ENCODE measurements at regions not wholly inside any gene's neighbourhood (a gene's known extent, or its start where the extent isn't known, plus 50 kb on each side); places are given as distances from the start of the nearest gene placed in this dataset.

- DNase-seq (ENCODE audit: low read depth in 1 of 2, low spot score in 1 of 2): no peak
- TF ChIP-seq REST (IDR thresholded peaks at IDR 0.05; ENCODE audit: insufficient replicate concordance, low read depth) (no peak), GABPA (IDR thresholded peaks at IDR 0.05; ENCODE audit: low read depth) (no peak)
- Histone ChIP-seq H3K27me3 (ENCODE audit: insufficient read depth, poor library complexity, severe bottlenecking) (peaks cover 7% of the 10 kb centered on the region), H3K27ac (replicated peaks) (no peak overlapping the region), H3K4me3 (replicated peaks; ENCODE audit: insufficient read depth, low read length) (no peak overlapping the region)
Observed at GRCh38 chr16:82454152-82454551, 172.6 kb upstream of the CDH13 start.

GRCh38 chr16:82452004-82452756 lies 174.6 kb upstream of the CDH13 start:
- no peak for TF ChIP-seq CTCF (IDR thresholded peaks at IDR 0.05; ENCODE audit: insufficient read depth, low read length)
- TF ChIP-seq SPI1 (IDR thresholded peaks at IDR 0.05; ENCODE audit: borderline replicate concordance, low read depth): no peak
- TF ChIP-seq GABPA (IDR thresholded peaks at IDR 0.05; ENCODE audit: low read depth): no peak
- TF ChIP-seq REST (IDR thresholded peaks at IDR 0.05; ENCODE audit: insufficient replicate concordance, low read depth): no peak
- no peak for TF ChIP-seq POLR2AphosphoS5 (IDR thresholded peaks at IDR 0.05; ENCODE audit: low read depth)
- Histone ChIP-seq H3K27ac (replicated peaks) (no peak overlapping the region), H3K27me3 (ENCODE audit: insufficient read depth, poor library complexity, severe bottlenecking) (peaks cover 7% of the 10 kb centered on the region), H3K4me3 (replicated peaks; ENCODE audit: insufficient read depth, low read length) (no peak overlapping the region)
- DNase-seq (ENCODE audit: low read depth in 1 of 2, low spot score in 1 of 2): no peak

- Histone ChIP-seq H3K4me3 (replicated peaks; ENCODE audit: insufficient read depth, low read length) (no peak overlapping the region), H3K27ac (replicated peaks) (no peak overlapping the region), H3K27me3 (ENCODE audit: insufficient read depth, poor library complexity, severe bottlenecking) (peaks cover 7% of the 10 kb centered on the region)
- no peak for TF ChIP-seq POLR2AphosphoS5 (IDR thresholded peaks at IDR 0.05; ENCODE audit: low read depth)
- TF ChIP-seq CTCF (IDR thresholded peaks at IDR 0.05; ENCODE audit: insufficient read depth, low read length): no peak
- TF ChIP-seq SPI1 (IDR thresholded peaks at IDR 0.05; ENCODE audit: borderline replicate concordance, low read depth): no peak
- TF ChIP-seq REST (IDR thresholded peaks at IDR 0.05; ENCODE audit: insufficient replicate concordance, low read depth): no peak
- no peak for DNase-seq (ENCODE audit: low read depth in 1 of 2, low spot score in 1 of 2)
Observed at GRCh38 chr16:82451449-82451848, 175.3 kb upstream of the CDH13 start.
